H1 (cell line): ENCODE measurements at regions not wholly inside any gene's neighbourhood (a gene's known extent, or its start where the extent isn't known, plus 50 kb on each side); places are given as distances from the start of the nearest gene placed in this dataset.

Experiments used
- CTCF ChIA-PET: fragments of 300-600 bp; sonication (Branson Sonifier 250); formaldehyde crosslinking; loops from one replicate; lab custom pipeline; 2021; ENCODE audit not compliant: partially characterized antibody; lab: Charles Lee
- POLR2A ChIA-PET: fragments of 300-600 bp; sonication (Branson Sonifier 250); formaldehyde crosslinking; loops from one replicate; lab custom pipeline; 2021; ENCODE audit warnings: inconsistent platforms; ENCODE audit not compliant: partially characterized antibody; lab: Charles Lee
- DNase-seq, 2 experiments: peaks; one replicate each; pipeline versions ENCODE4 v3.0.0 to v3.0.0-alpha.2; 2010 to 2022; ENCODE audit warnings: low spot score in 2 of 2, low read depth in 1 of 2, mixed read lengths in 1 of 2
- FAIRE-seq: peaks from 2 replicates; lab custom pipeline; 2011; peaks lifted over from hg19 to GRCh38; lab: Jason Lieb, UNC
- H2AFZ ChIP-seq: 2 replicates; pipeline ENCODE4 v1.8.1; 2012; ENCODE audit warnings: low read length, inconsistent platforms
- H2AK5ac ChIP-seq: 2 replicates; pipeline ENCODE4 v1.6.1; 2013; ENCODE audit warnings: low read depth, low read length
- H2BK120ac ChIP-seq: replicated peaks from 2 replicates; pipeline ENCODE3; 2013; ENCODE audit warnings: low read depth, low read length, inconsistent platforms
- H2BK12ac ChIP-seq: 2 replicates; pipeline ENCODE4 v1.6.1; 2013; ENCODE audit warnings: low read depth, low read length
- H2BK15ac ChIP-seq: 2 replicates; pipeline ENCODE4 v1.6.1; 2013; ENCODE audit warnings: low read length
- H2BK20ac ChIP-seq: 2 replicates; pipeline ENCODE4 v1.6.1; 2013; ENCODE audit warnings: low read length
- H2BK5ac ChIP-seq: 2 replicates; pipeline ENCODE4 v1.6.1; 2013; ENCODE audit warnings: low read depth, low read length
- H3K14ac ChIP-seq: 2 replicates; pipeline ENCODE4 v1.6.1; 2013; ENCODE audit warnings: inconsistent platforms; ENCODE audit not compliant: insufficient read length
- H3K18ac ChIP-seq: 2 replicates; pipeline ENCODE4 v1.6.1; 2013; ENCODE audit warnings: low read length; ENCODE audit errors: extremely low read depth
- H3K23ac ChIP-seq: 2 replicates; pipeline ENCODE4 v1.6.1; 2013; ENCODE audit warnings: inconsistent platforms; ENCODE audit not compliant: insufficient read length
- H3K23me2 ChIP-seq: 2 replicates; pipeline ENCODE4 v1.6.1; 2013; ENCODE audit warnings: low read depth, low read length
- H3K27ac ChIP-seq: 2 replicates; pipeline ENCODE4 v1.6.1; 2011; ENCODE audit warnings: low read depth, low read length, inconsistent platforms
- H3K27me3 ChIP-seq, 4 experiments: replicated peaks in 1 of 4; 1 replicate in 1 of 4; 2 replicates in 3 of 4; pipeline versions ENCODE4 v1.6.1 to v1.8.1; 2011 to 2013; ENCODE audit warnings: low read length in 3 of 4, mild to moderate bottlenecking in 3 of 4, inconsistent platforms in 2 of 4, mixed read lengths in 2 of 4, moderate library complexity in 1 of 4; ENCODE audit not compliant: control insufficient read depth in 3 of 4, insufficient read depth in 3 of 4; ENCODE audit errors: extremely low read depth in 1 of 4
- H3K36me3 ChIP-seq, 4 experiments: 2 replicates each; pipeline versions ENCODE4 v1.6.1 to v1.8.1; 2011 to 2013; ENCODE audit warnings: mild to moderate bottlenecking in 4 of 4, low read length in 3 of 4, moderate library complexity in 2 of 4, control low read depth in 1 of 4, inconsistent platforms in 1 of 4; ENCODE audit not compliant: insufficient read depth in 4 of 4, control insufficient read depth in 2 of 4
- H3K4ac ChIP-seq: replicated peaks from 2 replicates; pipeline ENCODE3; 2013; ENCODE audit warnings: low read length, low read depth, mixed read lengths, inconsistent platforms; ENCODE audit not compliant: insufficient read length
- H3K4me1 ChIP-seq, 4 experiments: replicated peaks in 1 of 4; 1 replicate in 1 of 4; 2 replicates in 3 of 4; pipeline versions ENCODE4 v1.6.1 to v1.8.1; 2011 to 2013; ENCODE audit warnings: low read length in 3 of 4, inconsistent platforms in 2 of 4, mixed read lengths in 1 of 4; ENCODE audit not compliant: insufficient read depth in 4 of 4, control insufficient read depth in 3 of 4
- H3K4me2 ChIP-seq, 2 experiments: 2 replicates each; pipeline versions ENCODE4 v1.6.1 to v1.8.1; 2011 to 2013; ENCODE audit warnings: low read depth in 2 of 2, low read length in 2 of 2, control low read depth in 1 of 2, inconsistent platforms in 1 of 2, mild to moderate bottlenecking in 1 of 2; ENCODE audit not compliant: insufficient read depth in 1 of 2
- H3K4me3 ChIP-seq, 4 experiments: fragments of 200-600, 300-600 bp in 1 of 4; sonication (generic), shearing (Covaris generic), sonication (Bioruptor Twin) in 1 of 4; 2 replicates each; pipeline versions ENCODE4 v1.5.1 to v1.8.1; 2011 to 2016; ENCODE audit warnings: low read length in 4 of 4, low read depth in 3 of 4, control low read depth in 2 of 4, inconsistent platforms in 2 of 4, mild to moderate bottlenecking in 2 of 4, mixed read lengths in 1 of 4, moderate library complexity in 1 of 4; ENCODE audit not compliant: insufficient read depth in 2 of 4; ENCODE audit errors: extremely low read depth in 1 of 4
- H3K56ac ChIP-seq: replicated peaks from 2 replicates; pipeline ENCODE3; 2013; ENCODE audit warnings: low read depth, mild to moderate bottlenecking, mixed read lengths, low read length, inconsistent platforms; ENCODE audit not compliant: insufficient read length
- H3K79me1 ChIP-seq: 2 replicates; pipeline ENCODE4 v1.6.1; 2013; ENCODE audit warnings: low read depth, low read length, control low read depth
- H3K79me2 ChIP-seq, 2 experiments: 2 replicates each; pipeline versions ENCODE4 v1.6.1 to v1.8.1; 2012 to 2013; ENCODE audit warnings: low read length in 2 of 2, mild to moderate bottlenecking in 2 of 2, inconsistent platforms in 1 of 2; ENCODE audit not compliant: insufficient read depth in 2 of 2, control insufficient read depth in 1 of 2
- H3K9ac ChIP-seq, 4 experiments: replicated peaks in 1 of 4; 1 replicate in 1 of 4; 2 replicates in 3 of 4; pipeline versions ENCODE4 v1.6.1 to v1.8.1; 2011 to 2013; ENCODE audit warnings: low read depth in 3 of 4, low read length in 3 of 4, control low read depth in 2 of 4, mild to moderate bottlenecking in 2 of 4, moderate library complexity in 2 of 4, inconsistent platforms in 1 of 4; ENCODE audit errors: extremely low read depth in 1 of 4
- H3K9me3 ChIP-seq, 2 experiments: 2 replicates each; pipeline versions ENCODE4 v1.6.1 to v1.8.1; 2012 to 2013; ENCODE audit warnings: mild to moderate bottlenecking in 2 of 2, moderate library complexity in 2 of 2, control low read depth in 1 of 2, inconsistent platforms in 1 of 2, low read depth in 1 of 2, low read length in 1 of 2, mixed read lengths in 1 of 2; ENCODE audit not compliant: insufficient read depth in 2 of 2
- H4K20me1 ChIP-seq, 2 experiments: replicated peaks in 1 of 2; 2 replicates each; pipeline versions ENCODE3 to v1.8.1; 2011 to 2013; ENCODE audit warnings: inconsistent platforms in 2 of 2, low read length in 2 of 2, mild to moderate bottlenecking in 1 of 2; ENCODE audit not compliant: insufficient read depth in 2 of 2, control insufficient read depth in 1 of 2
- H4K5ac ChIP-seq: 2 replicates; pipeline ENCODE4 v1.6.1; 2013; ENCODE audit warnings: low read length, low read depth, mixed read lengths, inconsistent platforms; ENCODE audit not compliant: insufficient read length
- H4K8ac ChIP-seq: 2 replicates; pipeline ENCODE4 v1.8.0; 2013; ENCODE audit warnings: mild to moderate bottlenecking, moderate library complexity, low read length, inconsistent platforms; ENCODE audit not compliant: insufficient read depth; ENCODE audit errors: extremely low read depth
- H4K91ac ChIP-seq: replicated peaks from 2 replicates; pipeline ENCODE3; 2013; ENCODE audit warnings: low read length, mixed read lengths, inconsistent platforms; ENCODE audit not compliant: insufficient read length
- WGBS, 2 experiments: shearing (Covaris generic) in 1 of 2; methylation state at CpG; one replicate each; pipeline versions ENCODE4 v1.1.6 to v1.1.7; 2013 to 2015; ENCODE audit warnings: low lambda C conversion rate in 2 of 2, mixed read lengths in 2 of 2, inconsistent platforms in 1 of 2, low coverage in 1 of 2, missing lambda C conversion rate in 1 of 2; ENCODE audit not compliant: insufficient replicate concordance in 2 of 2, insufficient coverage in 1 of 2, insufficient read length in 1 of 2; ENCODE audit errors: extremely low coverage in 1 of 2, missing lambda C conversion rate in 1 of 2; 5-methylcytosine and 5-hydroxymethylcytosine counted together
- TF ChIP-seq, protein P1 (sequence below): IDR thresholded peaks from 2 replicates; pipeline ENCODE4 v1.6.1; 2011; ENCODE audit warnings: low read depth, mild to moderate bottlenecking, low read length; ENCODE audit not compliant: insufficient read depth

DNA sequence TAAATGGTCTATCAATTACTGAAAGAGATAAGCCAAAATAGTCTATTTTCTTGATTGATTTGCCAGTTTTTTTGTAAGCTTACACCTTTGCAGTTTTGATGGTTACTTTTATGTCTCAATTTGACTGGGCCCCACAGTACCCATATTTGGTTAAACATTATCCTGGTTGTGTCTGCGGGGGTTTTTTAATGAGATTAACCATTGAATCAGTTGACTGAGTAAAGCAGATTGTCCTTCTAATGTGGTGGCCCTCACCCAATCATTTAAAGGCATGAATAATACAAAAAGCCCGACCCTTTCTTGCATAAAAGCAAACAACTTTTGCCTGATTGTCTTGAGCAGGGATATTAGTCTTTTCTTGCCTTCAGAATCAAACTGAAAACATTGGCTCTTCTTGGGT, 650.0 kb upstream of the RGS18 start:
- no peaks in the 10 kb centered on the region for H3K23me2 ChIP-seq
- DNase-seq, result no peak
- no peak overlapping the region for H4K91ac ChIP-seq
- H3K27ac ChIP-seq, result no peak overlapping the region
- no peak overlapping the region for H2BK12ac ChIP-seq
- no peak overlapping the region for H3K18ac ChIP-seq
- H3K4me1 ChIP-seq, result no peaks in the 10 kb centered on the region
- H3K14ac ChIP-seq, result no peak overlapping the region
- peak overlapping the region; percentile 92 for H2AFZ ChIP-seq
- H3K27me3 ChIP-seq, result no peaks in the 10 kb centered on the region
- no peak overlapping the region for H2AK5ac ChIP-seq
- 93% methylated on average over 2 of the region's 2 CpGs; no CpG with 5 or more reads in 1 of the 2 experiments for WGBS, 2 experiments
- no peak overlapping the region for H3K4me3 ChIP-seq
- H2BK15ac ChIP-seq, result no peak overlapping the region
- H3K79me2 ChIP-seq, result no peaks in the 10 kb centered on the region
- no peaks in the 10 kb centered on the region for H3K36me3 ChIP-seq
- H3K79me1 ChIP-seq, result no peaks in the 10 kb centered on the region
- no peak overlapping the region for H4K8ac ChIP-seq
- no peak overlapping the region for H3K23ac ChIP-seq
- no peaks in the 10 kb centered on the region; a peak in 1 of 4 replicates for H3K9me3 ChIP-seq
- no peak for FAIRE-seq
- no peak overlapping the region for H3K9ac ChIP-seq
- no peak overlapping the region for H2BK120ac ChIP-seq
- H3K4ac ChIP-seq, result no peak overlapping the region
- H4K20me1 ChIP-seq, result no peaks in the 10 kb centered on the region
- no peak overlapping the region for H4K5ac ChIP-seq
- ChIA-PET CTCF (interaction anchor here (0.6 kb wide), 1 partner anchor 1064 kb away, joined by 3 read pairs; no protein-coding TSS in a partner anchor), POLR2A (no interaction called here)
- no peak overlapping the region for H2BK20ac ChIP-seq
- H3K56ac ChIP-seq, result no peak overlapping the region
- H3K4me2 ChIP-seq, result no peak overlapping the region
- H2BK5ac ChIP-seq, result no peak overlapping the region
- TF ChIP-seq, protein P1, sequence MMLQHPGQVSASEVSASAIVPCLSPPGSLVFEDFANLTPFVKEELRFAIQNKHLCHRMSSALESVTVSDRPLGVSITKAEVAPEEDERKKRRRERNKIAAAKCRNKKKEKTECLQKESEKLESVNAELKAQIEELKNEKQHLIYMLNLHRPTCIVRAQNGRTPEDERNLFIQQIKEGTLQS, result no peak
